Fibroblast of peridontal ligament (primary cell): ENCODE measurements at regions not wholly inside any gene's neighbourhood (a gene's known extent, or its start where the extent isn't known, plus 50 kb on each side); places are given as distances from the start of the nearest gene placed in this dataset.

Experiments used
- DNase-seq: peaks from one replicate; pipeline ENCODE4 v3.0.0-alpha.2; 2010; ENCODE audit errors: extremely low read depth

GRCh38 chr19:30307191-30307974 is 64.8 kb upstream of the ZNF536 start:
- DNase-seq: no peak

GRCh38 chr19:30309176-30309575 is 63.0 kb upstream of the ZNF536 start:
- DNase-seq: no peak

DNA sequence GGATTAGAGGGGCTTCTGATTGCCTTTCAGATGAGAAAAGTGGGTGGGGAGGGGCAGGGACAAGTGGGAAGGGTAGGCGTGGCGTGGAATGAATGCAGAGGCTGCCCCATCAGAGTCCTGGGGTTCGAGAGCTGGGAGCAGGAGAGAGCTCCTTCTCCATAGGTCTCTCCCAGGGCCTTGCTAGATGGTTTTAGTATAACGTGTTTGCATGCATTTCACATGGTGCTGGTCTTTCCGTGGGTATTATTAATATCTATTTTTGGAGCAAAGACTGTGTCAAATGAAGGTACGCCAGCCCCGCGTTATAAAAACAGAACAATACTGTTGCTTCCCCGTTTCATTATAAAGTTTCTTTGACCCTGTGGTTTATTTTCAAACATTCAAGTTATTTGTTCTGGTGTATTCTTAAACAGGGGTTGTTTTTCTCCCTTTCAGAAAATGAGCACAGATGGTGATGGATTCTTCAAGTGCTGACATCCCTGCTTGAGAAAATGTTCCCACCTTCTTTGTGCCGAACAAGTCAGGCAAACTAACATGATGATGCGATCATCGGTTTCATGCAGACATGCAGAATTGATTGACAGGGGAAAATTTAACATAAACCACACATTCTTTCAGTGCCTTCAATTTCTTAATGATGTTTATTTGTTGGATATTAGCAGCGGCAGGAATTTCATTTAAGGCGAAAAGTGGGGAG is 62.1 kb upstream of the ZNF536 start:
- DNase-seq: no peak

DNA sequence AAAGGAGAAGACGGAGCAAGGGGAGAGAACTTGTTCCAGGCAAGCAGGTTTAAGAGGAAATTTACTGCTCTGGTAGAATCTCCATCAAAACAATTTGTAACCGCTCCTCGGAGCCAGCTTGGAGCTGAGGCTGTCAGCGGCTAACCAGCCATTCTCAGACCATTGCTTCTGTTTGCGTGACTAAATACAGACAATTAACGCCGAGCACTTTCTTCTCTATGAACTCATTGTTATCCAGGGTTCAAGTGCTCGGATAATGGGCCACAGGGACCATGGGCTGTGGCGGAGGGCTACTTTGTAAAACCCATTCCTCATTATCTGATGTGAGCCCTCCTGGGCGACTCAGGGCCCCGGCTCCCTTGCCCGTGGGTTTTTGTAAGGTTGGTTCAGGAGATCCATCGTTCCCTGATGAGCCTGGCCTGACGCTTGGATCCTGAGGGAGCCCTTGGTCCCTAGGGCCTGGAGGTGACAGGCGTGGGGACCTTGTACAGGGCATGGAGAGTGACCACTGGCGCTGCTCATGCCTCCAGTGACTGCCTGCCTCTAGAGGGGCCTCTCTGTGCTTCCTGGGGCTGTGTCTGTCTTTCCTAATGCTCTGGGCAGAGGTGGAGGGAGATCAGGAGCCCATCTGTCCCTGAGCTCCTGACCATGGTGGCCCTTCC is 61.5 kb upstream of the ZNF536 start:
- DNase-seq: no peak

GRCh38 chr19:30311911-30312310 is 60.3 kb upstream of the ZNF536 start:
- DNase-seq: no peak

DNA sequence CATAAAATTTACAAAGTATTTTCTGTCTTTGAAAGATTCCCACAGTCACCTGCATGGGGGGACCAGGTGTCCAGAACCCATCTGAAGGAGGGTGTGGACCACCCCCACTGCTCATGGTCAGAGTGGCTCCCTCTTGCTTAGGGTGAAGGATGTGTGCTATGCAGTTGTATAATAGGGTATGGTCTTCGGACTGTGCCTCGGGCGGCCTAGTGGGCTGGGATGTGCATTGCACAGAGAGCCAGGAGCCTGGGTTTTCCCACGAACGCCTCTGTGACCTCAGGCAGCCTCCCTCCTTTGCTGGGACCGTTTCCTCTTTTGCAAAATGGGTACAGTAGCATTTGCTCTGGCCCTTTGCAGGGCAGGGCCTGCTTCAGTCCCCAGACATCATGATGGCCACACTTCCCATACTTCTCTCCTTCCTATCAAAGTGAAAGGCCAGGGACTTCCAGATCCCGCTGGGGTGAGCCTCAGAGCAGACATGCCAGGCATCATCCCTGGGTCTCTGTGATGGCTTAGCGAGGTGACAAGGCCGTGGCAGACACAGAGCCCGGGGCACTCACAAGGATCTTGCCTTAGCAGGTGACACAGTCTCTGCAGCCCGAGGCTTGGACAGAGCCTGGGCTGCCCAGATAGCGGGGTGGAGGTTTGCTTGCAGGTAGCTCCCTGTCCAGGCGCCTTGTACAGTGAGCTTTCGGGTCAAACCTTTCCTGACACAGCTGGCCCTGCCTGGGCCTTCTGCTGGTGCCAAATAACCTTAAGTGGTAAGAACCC is 59.4 kb upstream of the ZNF536 start:
- no peak for DNase-seq

GRCh38 chr19:30313353-30313750 is 58.8 kb upstream of the ZNF536 start:
- DNase-seq: no peak

DNA sequence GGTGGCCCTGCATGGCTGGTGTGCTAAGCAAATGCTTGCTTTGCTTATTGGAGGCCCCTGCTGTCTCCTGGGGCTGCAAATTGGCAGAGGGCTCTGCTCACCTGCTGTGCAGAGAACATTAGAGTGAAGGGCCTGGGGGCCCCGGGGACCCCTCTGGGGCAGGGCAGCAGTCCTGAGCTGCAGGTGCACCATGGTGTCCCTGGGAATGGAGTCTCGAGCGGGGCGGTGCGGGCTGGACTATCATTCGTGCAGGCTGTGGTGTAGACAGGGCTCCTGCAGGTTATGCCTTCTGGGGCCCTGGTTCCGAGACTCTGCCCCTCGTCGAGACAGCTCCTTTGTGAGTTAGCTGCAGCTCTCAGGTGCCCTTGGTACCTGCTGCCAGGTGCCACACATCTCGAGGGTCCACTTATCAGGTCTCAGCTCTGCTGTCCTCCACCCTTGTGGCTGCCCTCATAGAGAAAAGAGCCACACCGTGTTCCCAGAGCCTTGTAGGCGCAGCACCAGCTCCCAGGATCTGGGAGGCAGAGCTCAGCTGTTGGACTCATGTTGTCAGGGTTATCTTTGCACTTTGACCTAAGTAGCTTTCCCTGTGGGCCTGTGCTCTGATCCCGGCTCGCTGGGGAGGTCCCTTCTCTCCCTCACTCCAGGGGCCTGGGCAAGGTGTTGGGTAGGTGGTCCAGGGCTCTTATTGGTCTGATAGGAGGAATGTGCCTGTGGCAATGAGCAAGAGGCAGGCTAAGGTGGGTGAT is 58.0 kb upstream of the ZNF536 start:
- no peak for DNase-seq

DNA sequence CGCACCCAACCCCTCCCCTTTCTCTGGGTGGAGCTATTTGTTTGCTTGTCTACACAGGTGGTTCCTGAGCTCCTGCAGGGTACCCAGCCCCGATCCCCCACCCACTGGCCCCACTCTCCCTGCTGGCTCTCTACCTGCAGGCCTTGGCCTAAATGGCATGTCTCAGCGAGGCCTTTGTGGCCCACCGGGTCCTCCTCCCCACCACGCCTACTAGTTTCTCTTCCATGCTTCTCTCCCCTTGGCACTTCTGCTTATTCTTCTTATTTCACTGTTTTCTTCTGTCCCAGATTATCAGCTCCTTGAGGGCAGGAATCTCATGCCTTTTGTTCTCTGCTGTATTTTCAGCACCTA is 57.4 kb upstream of the ZNF536 start:
- DNase-seq: no peak

GRCh38 chr19:30315159-30315558 is 57.0 kb upstream of the ZNF536 start:
- DNase-seq: no peak

DNA sequence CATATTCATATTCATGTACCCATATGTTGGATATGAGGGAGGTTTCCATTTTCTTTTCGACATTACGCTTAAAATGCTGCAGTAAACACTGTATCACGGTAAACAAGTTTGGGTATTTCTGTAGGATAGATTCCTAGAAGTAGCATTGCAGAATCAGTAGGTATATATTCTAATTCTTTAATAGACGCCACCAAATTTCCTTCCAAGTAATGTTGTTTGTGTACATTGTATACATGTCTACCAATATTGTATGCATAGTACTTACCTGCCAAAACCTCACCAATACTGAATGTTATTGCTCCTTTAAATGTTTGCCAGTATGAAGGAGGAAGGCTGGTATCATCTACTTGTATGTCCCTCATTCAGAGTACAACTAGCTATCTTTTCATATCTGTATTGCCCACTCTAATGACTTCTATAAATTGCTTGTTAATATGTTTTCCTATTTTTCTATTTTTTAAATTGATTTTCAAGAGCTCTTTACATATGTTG is 56.1 kb upstream of the ZNF536 start:
- DNase-seq: no peak

GRCh38 chr19:30316560-30317106 is 55.6 kb upstream of the ZNF536 start:
- DNase-seq: no peak

- no peak for DNase-seq
Observed at GRCh38 chr19:30317403-30317802, 54.8 kb upstream of the ZNF536 start.

- no peak for DNase-seq
Observed at GRCh38 chr19:30318261-30318660, 53.9 kb upstream of the ZNF536 start.

DNA sequence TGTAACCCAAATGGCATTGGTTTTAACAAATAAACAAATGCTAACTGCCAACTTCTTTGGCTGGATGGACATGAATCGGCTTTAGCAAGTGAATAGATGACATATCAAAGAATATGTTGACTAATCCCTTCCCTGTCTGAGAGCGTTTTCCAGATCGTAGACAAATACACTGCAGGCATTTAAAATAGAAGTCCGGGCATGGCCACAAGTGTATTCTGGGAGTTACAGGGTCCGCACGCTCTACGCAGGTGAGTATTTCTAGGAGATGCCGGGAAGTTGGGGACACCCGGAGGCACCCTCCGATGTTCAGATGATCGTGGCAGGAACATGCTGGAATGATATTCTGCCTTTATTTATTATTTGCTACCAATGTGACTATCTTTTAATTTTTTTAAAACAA is 53.2 kb upstream of the ZNF536 start:
- DNase-seq: no peak

DNA sequence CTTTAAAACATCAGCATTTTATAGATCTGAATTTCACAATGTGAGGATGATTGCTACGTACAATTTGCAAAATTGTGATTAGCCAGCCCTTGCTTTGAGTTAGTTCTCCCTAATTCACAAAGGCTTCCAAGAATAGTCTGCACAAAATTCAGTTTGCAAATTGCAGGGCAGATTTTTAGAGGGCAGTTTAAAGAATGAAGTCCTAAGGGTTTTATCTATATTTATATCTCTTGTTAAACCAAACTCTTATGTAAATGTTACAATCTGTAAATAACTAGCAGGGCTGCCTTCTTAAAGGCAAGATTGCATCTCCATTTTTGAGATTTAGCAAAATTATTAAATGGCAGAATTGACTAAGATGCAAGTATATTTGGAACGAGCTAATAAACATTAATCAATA is 52.8 kb upstream of the ZNF536 start:
- DNase-seq: no peak

DNA sequence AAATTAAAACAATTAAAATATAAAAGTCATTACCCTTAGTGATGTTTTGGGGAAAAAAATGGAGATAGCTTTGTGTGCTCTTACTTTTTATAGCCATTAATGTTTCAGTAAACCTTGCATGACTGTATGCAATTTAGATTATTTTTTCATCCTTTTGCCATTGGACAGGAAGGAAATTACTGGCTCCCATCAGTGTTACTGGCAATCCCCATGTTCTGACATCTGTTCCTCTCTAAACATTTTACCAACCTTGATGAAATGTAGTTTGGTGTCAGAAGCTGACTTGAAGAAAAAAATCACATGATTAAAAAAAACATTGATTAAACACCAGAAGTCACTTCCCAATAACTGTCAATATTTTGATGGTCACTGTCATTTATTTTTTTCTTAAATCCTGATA is 52.3 kb upstream of the ZNF536 start:
- DNase-seq: no peak

- no peak for DNase-seq
Observed at GRCh38 chr19:30320466-30320865, 51.7 kb upstream of the ZNF536 start.

GRCh38 chr19:30320916-30321315 is 51.3 kb upstream of the ZNF536 start:
- DNase-seq: no peak
